ENCODE measurements at regions not wholly inside any gene's neighbourhood (a gene's known extent, or its start where the extent isn't known, plus 50 kb on each side); places are given as distances from the start of the nearest gene placed in this dataset.

GRCh38 chr1:194477908-194478307 lies 1291.5 kb upstream of the B3GALT2 start:
- H3K27ac ChIP-seq (ENCODE audit: low read depth in 1 of 2, low read length in 1 of 2), result no peak overlapping the region
- ATAC-seq (ENCODE audit: insufficient read depth, low FRiP score), result no peak
- no peak for TF ChIP-seq CTCF (IDR thresholded peaks at IDR 0.05; ENCODE audit: control extremely low read depth, extremely low read depth)
- DNase-seq, result no peak
- no peak overlapping the region for H3K4me3 ChIP-seq
- no peaks in the 10 kb centered on the region for H3K27me3 ChIP-seq (ENCODE audit: control insufficient read depth in 3 of 3, insufficient read depth in 3 of 3, low read length in 2 of 3)
- peaks cover 0 to 4% (median 0%) of the 10 kb centered on the region in 5 donors for H3K4me1 ChIP-seq (ENCODE audit: control insufficient read depth in 5 of 5, insufficient read depth in 5 of 5, low read length in 5 of 5)
- no peak overlapping the region for H3K9ac ChIP-seq (ENCODE audit: insufficient read depth in 1 of 2, low read length in 2 of 2)
- H3K9me3 ChIP-seq (ENCODE audit: control insufficient read depth in 4 of 4, insufficient read depth in 3 of 4, low read length in 3 of 4), result no peaks in the 10 kb centered on the region
- H3K36me3 ChIP-seq (ENCODE audit: control insufficient read depth in 4 of 4, insufficient read depth in 4 of 4, low read length in 4 of 4), result no peaks in the 10 kb centered on the region

- Histone ChIP-seq H3K27ac (ENCODE audit: low read depth in 1 of 2, low read length in 1 of 2) (no peak overlapping the region), H3K36me3 (ENCODE audit: control insufficient read depth in 4 of 4, insufficient read depth in 4 of 4, low read length in 4 of 4) (no peaks in the 10 kb centered on the region), H3K9me3 (ENCODE audit: control insufficient read depth in 4 of 4, insufficient read depth in 3 of 4, low read length in 3 of 4) (no peaks in the 10 kb centered on the region), H3K9ac (ENCODE audit: insufficient read depth in 1 of 2, low read length in 2 of 2) (no peak overlapping the region), H3K4me1 (ENCODE audit: control insufficient read depth in 5 of 5, insufficient read depth in 5 of 5, low read length in 5 of 5) (peaks cover 0 to 4% (median 0%) of the 10 kb centered on the region in 5 donors), H3K27me3 (ENCODE audit: control insufficient read depth in 3 of 3, insufficient read depth in 3 of 3, low read length in 2 of 3) (no peaks in the 10 kb centered on the region), H3K4me3 (no peak overlapping the region)
- DNase-seq (no peak), ATAC-seq (ENCODE audit: insufficient read depth, low FRiP score) (no peak)
- no peak for TF ChIP-seq CTCF (IDR thresholded peaks at IDR 0.05; ENCODE audit: control extremely low read depth, extremely low read depth)
- WGBS, 2 donors, result 57 to 82% methylated on average over 2 of the region's 2 CpGs
Measured at GRCh38 chr1:194476872-194477271, 1290.5 kb upstream of the B3GALT2 start.

- no peaks in the 10 kb centered on the region for H3K9me3 ChIP-seq (ENCODE audit: control insufficient read depth in 4 of 4, insufficient read depth in 3 of 4, low read length in 3 of 4)
- TF ChIP-seq CTCF (IDR thresholded peaks at IDR 0.05; ENCODE audit: control extremely low read depth, extremely low read depth), result no peak
- H3K4me1 ChIP-seq (ENCODE audit: control insufficient read depth in 5 of 5, insufficient read depth in 5 of 5, low read length in 5 of 5), result peaks cover 0 to 4% (median 0%) of the 10 kb centered on the region in 5 donors
- no peak overlapping the region for H3K27ac ChIP-seq (ENCODE audit: low read depth in 1 of 2, low read length in 1 of 2)
- no peaks in the 10 kb centered on the region for H3K36me3 ChIP-seq (ENCODE audit: control insufficient read depth in 4 of 4, insufficient read depth in 4 of 4, low read length in 4 of 4)
- WGBS, 2 donors, result 85 to 89% methylated on average over 2 of the region's 2 CpGs
- no peak for ATAC-seq (ENCODE audit: insufficient read depth, low FRiP score)
- no peak overlapping the region for H3K4me3 ChIP-seq
- no peak overlapping the region for H3K9ac ChIP-seq (ENCODE audit: insufficient read depth in 1 of 2, low read length in 2 of 2)
- no peak for DNase-seq
- no peaks in the 10 kb centered on the region for H3K27me3 ChIP-seq (ENCODE audit: control insufficient read depth in 3 of 3, insufficient read depth in 3 of 3, low read length in 2 of 3)
Measured at GRCh38 chr1:194476351-194476750, 1289.9 kb upstream of the B3GALT2 start.

- Histone ChIP-seq H3K4me1 (ENCODE audit: control insufficient read depth in 5 of 5, insufficient read depth in 5 of 5, low read length in 5 of 5) (peaks cover 0 to 4% (median 0%) of the 10 kb centered on the region in 5 donors), H3K36me3 (ENCODE audit: control insufficient read depth in 4 of 4, insufficient read depth in 4 of 4, low read length in 4 of 4) (no peaks in the 10 kb centered on the region), H3K27me3 (ENCODE audit: control insufficient read depth in 3 of 3, insufficient read depth in 3 of 3, low read length in 2 of 3) (no peaks in the 10 kb centered on the region), H3K27ac (ENCODE audit: low read depth in 1 of 2, low read length in 1 of 2) (no peak overlapping the region), H3K9me3 (ENCODE audit: control insufficient read depth in 4 of 4, insufficient read depth in 3 of 4, low read length in 3 of 4) (no peaks in the 10 kb centered on the region), H3K4me3 (no peak overlapping the region), H3K9ac (ENCODE audit: insufficient read depth in 1 of 2, low read length in 2 of 2) (no peak overlapping the region)
- no peak for TF ChIP-seq CTCF (IDR thresholded peaks at IDR 0.05; ENCODE audit: control extremely low read depth, extremely low read depth)
- no peak for DNase-seq
- ATAC-seq (ENCODE audit: insufficient read depth, low FRiP score), result no peak
- WGBS, 2 donors, result 88 to 95% methylated on average over 3 of the region's 3 CpGs
Measured at GRCh38 chr1:194474701-194475100, 1288.3 kb upstream of the B3GALT2 start.

All from lung (tissue), 11 donors.